Renal pelvis (tissue), 1 donor: ENCODE measurements at regions not wholly inside any gene's neighbourhood (a gene's known extent, or its start where the extent isn't known, plus 50 kb on each side); places are given as distances from the start of the nearest gene placed in this dataset.
"Not testable (repeated sequence)": the region's sequence is repeated elsewhere in the genome, so short reads cannot be mapped to it uniquely, and the experiment has no call there.

Experiments used
- DNase-seq: peaks from one replicate; pipeline ENCODE4 v3.0.0-alpha.2; 2013

- DNase-seq = no peak
Observed at GRCh38 chr5:1748271-1748670, 51.4 kb downstream of the MRPL36 start.

DNA sequence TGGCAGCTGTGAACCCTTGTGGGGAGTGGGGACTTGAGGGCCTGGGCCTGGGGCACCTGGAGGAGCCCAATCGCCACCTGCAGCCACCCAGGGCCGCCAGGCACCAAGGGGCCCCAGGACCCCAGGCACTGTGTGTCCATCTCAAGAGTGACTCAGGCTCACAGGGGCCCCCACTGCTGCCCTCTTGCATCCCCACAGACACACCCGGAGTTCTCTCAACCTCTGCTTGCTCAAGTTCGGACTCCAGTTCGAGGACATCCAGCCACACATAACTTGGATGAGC, 51.9 kb downstream of the MRPL36 start:
- DNase-seq = no peak

GRCh38 chr5:1747079-1747802, 52.4 kb downstream of the MRPL36 start:
- DNase-seq = no peak

DNA sequence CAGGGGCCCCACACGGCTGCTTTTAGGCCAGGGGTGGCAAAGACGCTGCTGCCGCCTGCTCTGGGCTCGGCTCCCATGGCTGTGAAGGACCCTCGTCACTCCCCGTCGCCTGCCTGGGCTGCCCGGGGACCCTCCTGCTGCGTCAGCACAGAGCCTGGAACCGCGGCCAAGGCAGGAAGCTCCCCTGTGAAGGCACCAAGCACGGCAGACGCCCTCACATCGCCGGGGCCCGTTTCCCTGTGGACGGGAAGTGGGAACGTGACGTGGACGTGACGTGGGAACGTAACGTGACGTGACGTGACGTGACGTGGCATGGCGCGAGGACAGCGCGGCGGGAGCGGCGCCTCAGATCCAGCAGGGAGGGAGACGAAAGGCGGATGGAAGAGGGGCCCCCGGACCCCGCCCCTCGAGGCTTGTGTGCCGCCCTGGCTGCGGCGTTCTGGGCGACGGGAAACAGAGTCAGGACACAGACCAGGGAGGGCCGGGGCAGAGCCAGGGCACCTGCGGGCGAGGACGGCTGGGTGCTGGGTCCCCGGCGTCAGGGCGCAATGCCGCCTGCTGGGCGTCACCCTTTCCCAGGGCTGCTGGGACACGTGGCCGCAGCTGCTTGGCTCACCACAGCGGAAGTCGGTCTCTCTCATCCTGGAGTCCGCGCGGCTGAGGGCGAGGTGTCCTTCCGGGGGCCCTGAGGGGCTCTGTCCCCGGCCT, 53.1 kb downstream of the MRPL36 start:
- DNase-seq = no peak

- DNase-seq = no peak
Observed at GRCh38 chr5:1745796-1746370, 53.8 kb downstream of the MRPL36 start.

DNA sequence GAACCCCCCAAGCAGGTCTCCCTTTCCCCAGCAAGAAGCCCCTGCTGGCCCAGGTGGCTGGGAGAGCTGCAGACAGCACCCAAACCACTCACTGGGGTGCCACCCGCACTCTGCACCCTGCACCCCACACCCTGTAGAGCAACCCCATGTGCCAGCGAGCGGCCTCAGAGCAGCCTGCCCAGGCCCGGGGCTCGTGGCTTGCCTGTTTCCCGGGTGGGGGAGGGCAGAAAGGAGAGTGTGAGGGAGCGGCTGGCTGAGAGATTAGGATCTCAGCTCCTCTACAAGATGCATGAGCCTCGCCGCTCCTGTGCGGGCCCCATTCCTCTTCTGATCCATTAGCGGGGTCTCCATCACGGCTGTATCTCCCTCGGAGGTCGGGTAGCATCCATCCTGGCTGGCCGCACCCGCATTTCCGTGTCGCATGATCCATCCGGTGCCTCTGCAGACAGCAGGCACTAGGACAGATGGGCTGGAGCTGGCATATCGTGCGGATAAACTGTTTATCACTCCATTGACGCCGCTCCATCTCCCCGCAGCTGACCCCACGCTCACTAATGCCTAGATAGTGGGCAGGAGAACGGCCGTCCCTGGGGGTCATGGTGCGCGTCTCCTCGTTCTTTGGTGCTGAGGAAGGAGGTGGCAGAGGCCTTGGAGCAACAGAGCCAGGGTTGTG, 54.4 kb downstream of the MRPL36 start:
- DNase-seq = no peak

GRCh38 chr5:1744393-1745122, 55.1 kb downstream of the MRPL36 start:
- no peak for DNase-seq

DNA sequence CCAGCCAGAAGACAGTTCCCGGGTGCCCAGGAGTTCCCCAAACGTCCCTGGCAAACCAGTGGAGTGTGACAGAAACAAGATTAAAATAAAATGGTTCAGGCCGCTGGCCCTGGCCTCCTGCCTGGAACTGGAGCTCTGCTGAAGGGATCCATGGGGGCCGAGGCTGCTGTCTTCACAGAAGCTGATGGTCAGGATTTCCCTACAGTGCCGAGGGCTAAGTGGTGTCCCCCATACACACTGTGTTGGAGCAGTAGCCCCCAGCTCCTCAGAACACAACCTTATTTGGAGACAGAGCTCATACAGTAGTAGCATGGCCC, 55.9 kb downstream of the MRPL36 start:
- DNase-seq = no peak

DNA sequence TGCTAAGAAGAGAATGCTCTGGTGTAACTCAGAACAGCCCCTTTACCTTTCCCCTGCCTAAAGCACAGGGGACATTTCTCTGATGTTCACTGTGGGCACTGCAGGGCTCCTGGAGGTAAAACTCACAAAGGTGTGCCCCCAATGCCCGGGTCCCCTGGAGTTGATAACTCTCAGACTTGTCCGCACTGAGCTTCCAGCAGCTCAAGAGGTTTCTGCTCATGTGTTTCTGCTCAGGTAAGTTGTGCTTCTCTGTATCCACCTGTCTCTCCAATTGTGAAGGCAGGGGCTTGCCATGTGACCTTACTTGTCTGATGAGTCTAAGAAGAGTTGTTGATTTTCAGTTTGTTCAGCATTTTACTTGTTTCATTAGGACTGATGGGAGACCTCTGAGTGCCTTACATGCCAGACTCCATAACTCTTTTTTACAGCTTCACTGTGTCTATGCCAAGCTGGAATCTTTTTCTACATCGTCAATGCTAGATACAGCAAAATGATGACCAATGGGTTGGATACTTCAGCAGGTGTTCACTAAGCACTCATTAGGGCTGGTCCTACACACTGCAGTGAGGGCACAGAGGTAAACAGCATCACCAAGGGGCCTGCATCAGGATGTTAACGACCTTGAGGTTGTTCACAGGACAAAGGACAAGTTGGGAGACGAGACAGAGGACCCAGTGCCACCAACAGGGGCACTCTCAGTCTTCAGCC, 56.4 kb downstream of the MRPL36 start:
- DNase-seq = no peak

GRCh38 chr5:1737790-1738405, 61.7 kb downstream of the MRPL36 start:
- no peak for DNase-seq

DNA sequence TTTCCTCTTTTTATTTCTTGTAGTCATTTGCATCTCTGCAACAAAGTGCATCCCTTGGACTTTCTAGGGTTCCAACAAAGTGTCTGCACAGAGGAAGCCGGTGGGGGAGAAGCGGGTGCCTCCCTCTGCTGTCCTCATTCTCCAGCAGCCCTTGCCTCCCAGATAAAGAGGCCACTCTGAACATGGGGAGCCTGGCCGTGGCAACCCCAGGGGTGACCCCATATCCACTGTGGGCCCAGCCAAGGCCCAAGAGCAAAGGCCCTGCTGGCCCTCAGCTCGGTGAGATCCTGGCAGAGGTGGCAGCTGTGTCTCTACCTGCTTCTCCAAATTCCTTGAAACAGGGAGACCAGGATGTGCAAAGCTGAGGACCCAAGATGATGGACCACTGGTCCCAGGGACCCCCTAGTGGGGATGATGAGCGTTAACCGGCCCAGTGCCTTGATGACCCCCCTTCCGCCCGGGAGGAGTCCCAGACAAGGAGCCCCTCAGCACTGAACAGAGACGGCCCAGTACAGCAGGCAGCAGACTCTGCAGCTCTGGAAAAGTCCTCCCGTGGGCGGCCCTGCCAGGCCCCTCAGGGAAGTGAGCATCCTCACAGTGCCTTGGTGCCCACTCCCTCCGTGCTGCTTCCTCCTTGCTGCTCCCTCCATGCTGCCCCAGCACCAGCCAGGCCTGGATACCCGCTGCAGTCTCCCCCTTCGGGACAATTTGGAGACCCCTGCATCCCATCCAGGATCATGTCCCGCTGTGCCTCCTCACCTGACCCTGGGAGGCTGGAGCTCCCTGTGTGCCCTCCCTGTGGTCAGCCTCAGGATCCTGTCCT, 62.5 kb downstream of the MRPL36 start:
- DNase-seq = no peak

GRCh38 chr5:1736065-1736464, 63.6 kb downstream of the MRPL36 start:
- no peak for DNase-seq

DNA sequence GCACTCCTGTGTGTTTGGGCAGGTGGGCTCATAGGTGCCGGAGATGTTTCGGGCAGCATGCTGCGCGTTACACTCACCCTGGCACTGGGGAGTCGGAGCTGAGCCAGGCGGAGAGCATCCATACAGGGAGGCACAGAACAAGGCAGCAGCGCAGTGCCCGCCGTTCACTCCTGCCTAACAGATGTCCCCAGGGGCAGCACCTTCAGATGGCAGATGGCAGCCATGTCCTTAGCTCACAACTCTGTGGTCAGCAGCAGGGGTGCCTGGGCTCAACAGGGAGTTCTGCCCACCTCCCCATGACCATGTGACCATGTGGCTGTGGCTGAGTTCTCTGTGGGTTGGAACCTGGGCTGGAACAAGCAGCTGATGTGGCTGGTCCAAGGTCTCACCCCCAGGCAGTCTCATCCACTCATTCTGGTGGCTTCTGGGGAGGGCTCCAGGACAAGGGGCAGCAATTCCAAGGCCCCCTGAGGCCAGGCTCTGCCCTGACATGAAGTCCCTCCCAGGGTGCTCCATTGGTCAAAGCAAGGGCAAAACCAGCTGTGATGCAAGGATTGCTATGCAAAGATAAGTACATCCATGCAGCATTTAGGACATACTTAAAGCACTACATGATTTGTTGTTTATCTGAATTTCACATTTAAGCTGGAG, 64.2 kb downstream of the MRPL36 start:
- DNase-seq = no peak

DNA sequence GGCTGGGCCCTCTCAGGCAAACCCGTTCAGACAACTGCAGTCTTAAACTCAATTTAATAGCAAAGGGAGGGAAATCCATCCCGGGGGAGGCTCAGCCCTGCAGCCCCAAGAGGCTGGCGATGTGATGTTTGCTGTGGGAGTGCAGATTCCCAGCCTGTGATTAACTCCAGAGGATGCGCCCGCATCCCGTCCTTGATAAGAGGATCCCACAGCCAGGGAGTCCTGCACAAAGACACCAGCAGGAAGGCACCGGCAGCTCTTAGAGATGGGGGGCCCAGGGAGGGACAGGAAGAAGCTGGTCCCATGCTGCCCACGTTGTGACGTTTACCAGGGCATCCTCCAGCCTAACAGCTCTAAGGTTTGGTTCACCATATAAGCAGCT, 64.7 kb downstream of the MRPL36 start:
- DNase-seq = no peak

- no peak for DNase-seq
Observed at GRCh38 chr5:1734271-1734907, 65.2 kb downstream of the MRPL36 start.

DNA sequence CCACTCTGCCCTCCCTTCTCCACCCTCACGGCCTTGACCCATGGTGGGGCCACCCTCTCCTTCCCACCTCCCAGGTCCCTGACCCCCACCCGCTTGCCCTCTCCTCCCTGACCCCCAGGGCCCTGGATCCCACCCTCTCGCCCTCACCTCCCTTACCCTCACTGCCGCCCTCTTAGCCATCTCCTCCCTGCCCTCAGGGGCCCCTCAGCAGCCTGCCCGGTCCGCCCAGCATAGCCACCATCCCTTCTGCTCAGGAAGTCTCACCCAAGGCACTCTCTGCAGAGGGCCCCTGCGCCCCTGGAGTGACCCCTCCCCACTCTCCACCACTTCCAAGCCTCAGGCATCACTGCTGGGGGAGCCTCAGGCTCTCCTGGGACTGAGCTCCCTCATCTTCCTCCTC, 66.3 kb downstream of the MRPL36 start:
- DNase-seq = no peak

- no peak for DNase-seq
Observed at GRCh38 chr5:1732945-1733344, 66.7 kb downstream of the MRPL36 start.

- DNase-seq = no peak
Observed at GRCh38 chr5:1732238-1732941, 67.2 kb downstream of the MRPL36 start.

GRCh38 chr5:1731855-1732237, 67.8 kb downstream of the MRPL36 start:
- DNase-seq = not testable (repeated sequence)
